ENCODE measurements at regions not wholly inside any gene's neighbourhood (a gene's known extent, or its start where the extent isn't known, plus 50 kb on each side); places are given as distances from the start of the nearest gene placed in this dataset.

- H2BK15ac ChIP-seq (ENCODE audit: low read depth, low read length): no peak overlapping the region
- no peak overlapping the region for H3K14ac ChIP-seq (ENCODE audit: insufficient read depth, low read length)
- H4K5ac ChIP-seq (ENCODE audit: insufficient read length, low read depth, low read length): no peak overlapping the region
- H3K27me3 Mint-ChIP-seq (ENCODE audit: low read depth): no peaks in the 10 kb centered on the region
- no peaks in the 10 kb centered on the region for H3K9me3 ChIP-seq (ENCODE audit: control insufficient read depth, low read depth, low read length)
- no CpG with 5 or more reads among the region's 6 CpGs for WGBS (ENCODE audit: extremely low coverage, insufficient read length, low lambda C conversion rate)
- no peaks in the 10 kb centered on the region for H3K9me3 Mint-ChIP-seq
- H3K27ac Mint-ChIP-seq: no peak overlapping the region
- no peak for DNase-seq
- H3T11ph ChIP-seq (ENCODE audit: low read length): no peak overlapping the region
- H4K20me1 ChIP-seq (ENCODE audit: control insufficient read depth, insufficient read depth, insufficient read length): no peaks in the 10 kb centered on the region
- H3K4ac ChIP-seq (ENCODE audit: low read depth, low read length): no peak overlapping the region
- H3K36me3 Mint-ChIP-seq (ENCODE audit: insufficient read depth in 1 of 3, low read depth in 3 of 3): no peaks in the 10 kb centered on the region
- no peaks in the 10 kb centered on the region for H3K27me3 ChIP-seq (ENCODE audit: insufficient read depth, low read length)
- no peak overlapping the region for H3K4me3 Mint-ChIP-seq
- H3K4me1 Mint-ChIP-seq: peaks cover 0 to 2% of the 10 kb centered on the region in 2 experiments; a peak in 1 of 4 replicates
- H3K23ac ChIP-seq (ENCODE audit: insufficient read length, low read depth, low read length): no peak overlapping the region
- H3K79me1 ChIP-seq (ENCODE audit: insufficient read depth, low read depth, low read length, poor library complexity, severe bottlenecking): no peaks in the 10 kb centered on the region
- H4K8ac ChIP-seq (replicated peaks; ENCODE audit: insufficient read length, low read depth, low read length): no peak overlapping the region
- no peak for TF ChIP-seq CTCF (conservative IDR thresholded peaks at IDR 0.05)
- H2AK5ac ChIP-seq (ENCODE audit: insufficient read length, low read length): no peak overlapping the region
- no peak overlapping the region for H2BK20ac ChIP-seq (ENCODE audit: low read depth, low read length, poor library complexity, severe bottlenecking)
- H3K4me2 ChIP-seq (ENCODE audit: insufficient read depth, insufficient read length, low read length): no peak overlapping the region
- H3K18ac ChIP-seq (ENCODE audit: insufficient read length, low read depth, low read length): no peak overlapping the region
- H3K27ac ChIP-seq (ENCODE audit: insufficient read length, low read depth, low read length): no peak overlapping the region
- no peak overlapping the region for H2BK5ac ChIP-seq (ENCODE audit: insufficient read length, low read length)
- no peaks in the 10 kb centered on the region for H3K4me1 ChIP-seq (ENCODE audit: insufficient read depth, low read length)
- H2BK12ac ChIP-seq (ENCODE audit: insufficient read length, low read depth, low read length): no peak overlapping the region
- H2BK120ac ChIP-seq (ENCODE audit: low read depth, low read length, poor library complexity, severe bottlenecking): no peak overlapping the region
- no peak overlapping the region for H2AFZ ChIP-seq (ENCODE audit: low read length)
- H4K91ac ChIP-seq (ENCODE audit: insufficient read length, low read depth, low read length): no peak overlapping the region
- H3K79me2 ChIP-seq (ENCODE audit: insufficient read depth, low read length): no peaks in the 10 kb centered on the region
- no peak overlapping the region for H3K56ac ChIP-seq (ENCODE audit: insufficient read length, low read depth, low read length)
- H3K23me2 ChIP-seq (ENCODE audit: insufficient read length, low read depth, low read length, poor library complexity, severe bottlenecking): no peaks in the 10 kb centered on the region
- no peak overlapping the region for H3K9ac ChIP-seq (ENCODE audit: extremely low read depth, insufficient read length, low read length)
Measured at GRCh38 chr2:226310146-226310545, 489.5 kb downstream of the IRS1 start.

All from H9 (cell line).